Hepatocyte (in vitro differentiated cells): ENCODE measurements at regions not wholly inside any gene's neighbourhood (a gene's known extent, or its start where the extent isn't known, plus 50 kb on each side); places are given as distances from the start of the nearest gene placed in this dataset.

Source experiments
- CTCF ChIP-seq: fragments of 200-600 bp; sonication (generic); IDR thresholded peaks from 2 replicates; pipeline ENCODE4 v1.5.1; 2016; ENCODE audit warnings: antibody characterized with exemption, mild to moderate bottlenecking; ENCODE audit not compliant: poor library complexity
- EZH2phosphoT487 ChIP-seq: fragments of 200-600 bp; sonication (generic); IDR thresholded peaks from one replicate; pipeline ENCODE4 v1.6.1; 2018; ENCODE audit warnings: antibody characterized with exemption, mild to moderate bottlenecking, low read depth, moderate library complexity; ENCODE audit not compliant: unreplicated experiment, severe bottlenecking

GRCh38 chr12:58575256-58575655, 345.0 kb downstream of the LRIG3 start:
- TF ChIP-seq CTCF, result no peak
- TF ChIP-seq EZH2phosphoT487, result no peak
